ENCODE measurements at regions not wholly inside any gene's neighbourhood (a gene's known extent, or its start where the extent isn't known, plus 50 kb on each side); places are given as distances from the start of the nearest gene placed in this dataset.

DNA sequence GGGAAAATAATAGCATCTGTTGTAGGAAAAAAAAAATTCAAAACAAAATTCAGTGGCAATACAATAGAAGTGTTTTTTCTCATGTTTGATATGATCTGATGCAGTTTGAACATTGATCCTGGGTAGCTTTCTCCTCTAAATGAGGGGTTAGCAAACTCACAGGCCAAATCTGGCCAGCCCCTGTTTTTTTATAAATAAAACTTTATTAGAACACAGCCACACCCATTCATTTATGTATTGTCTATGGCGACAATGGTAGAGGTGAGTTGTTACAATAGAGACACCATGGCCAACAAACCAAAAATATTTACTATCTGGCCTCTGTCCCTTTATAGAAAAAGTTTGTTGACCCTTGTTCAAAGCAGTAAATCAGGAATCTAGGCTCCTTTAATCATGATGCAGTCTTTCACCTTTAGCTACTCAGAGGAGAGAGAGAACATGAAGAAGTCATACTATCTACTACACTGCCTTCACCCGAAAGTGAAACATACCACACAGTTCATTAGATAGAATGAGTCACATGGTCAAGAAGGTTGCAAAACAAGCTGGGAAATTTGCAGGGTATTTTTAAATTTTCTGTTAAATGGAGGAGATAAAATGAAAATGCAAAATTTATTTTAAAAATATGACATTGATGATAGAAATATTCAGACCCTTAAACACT lies 186.6 kb upstream of the MAOA start:
- no peak for DNase-seq (ENCODE audit: insufficient read length, low spot score)
- no peak for FAIRE-seq
- TF ChIP-seq POLR2A (IDR thresholded peaks at IDR 0.05; ENCODE audit: low read depth, low read length) = no peak

GRCh38 chrX:43474321-43474720 lies 181.8 kb upstream of the MAOA start:
- TF ChIP-seq POLR2A (IDR thresholded peaks at IDR 0.05; ENCODE audit: low read depth, low read length) = no peak
- FAIRE-seq = no peak
- DNase-seq (ENCODE audit: insufficient read length, low spot score) = no peak

DNA sequence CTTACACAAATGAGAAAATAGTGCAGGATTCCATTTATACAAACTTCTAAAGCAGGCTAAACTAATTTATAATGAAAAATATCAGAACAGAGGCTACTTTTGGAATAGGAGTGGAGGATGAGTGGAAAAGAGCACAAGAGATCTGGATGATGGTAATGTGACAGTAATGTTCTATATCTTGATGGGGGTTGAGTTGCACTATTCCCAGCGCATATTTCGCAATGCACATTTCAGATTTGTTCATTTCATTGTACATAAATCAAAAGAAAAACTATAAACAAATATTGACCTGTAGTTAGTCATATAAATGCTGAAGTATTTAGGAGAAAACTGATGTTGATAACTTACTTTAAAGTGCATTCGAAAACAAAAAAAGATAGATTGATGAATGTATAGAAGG lies 177.0 kb upstream of the MAOA start:
- no peak for DNase-seq (ENCODE audit: insufficient read length, low spot score)
- no peak for FAIRE-seq
- TF ChIP-seq POLR2A (IDR thresholded peaks at IDR 0.05; ENCODE audit: low read depth, low read length) = no peak

- no peak for FAIRE-seq
- no peak for DNase-seq (ENCODE audit: insufficient read length, low spot score)
- TF ChIP-seq POLR2A (IDR thresholded peaks at IDR 0.05; ENCODE audit: low read depth, low read length) = no peak
Observed at GRCh38 chrX:43479850-43480249, 176.2 kb upstream of the MAOA start.

DNA sequence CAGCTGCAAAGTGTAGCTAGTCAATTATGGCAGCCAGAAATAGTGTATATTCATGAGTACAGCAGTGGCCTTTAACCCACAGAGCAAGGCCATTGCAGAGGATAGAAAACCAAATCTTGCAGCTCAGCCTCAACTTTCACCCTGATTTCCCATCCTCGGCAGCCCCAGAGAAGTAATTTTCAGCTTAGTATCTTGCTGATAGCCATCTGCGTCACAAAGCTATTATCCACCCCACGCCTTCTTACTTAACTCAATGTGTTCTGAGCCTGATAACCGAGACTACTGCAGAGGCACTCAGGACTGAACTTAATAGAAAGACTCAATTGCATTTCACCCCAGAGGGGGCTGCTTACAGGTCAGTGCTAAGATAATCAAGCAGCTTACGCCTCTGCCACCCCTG lies 174.5 kb upstream of the MAOA start:
- no peak for FAIRE-seq
- no peak for TF ChIP-seq POLR2A (IDR thresholded peaks at IDR 0.05; ENCODE audit: low read depth, low read length)
- DNase-seq (ENCODE audit: insufficient read length, low spot score) = no peak

- no peak for FAIRE-seq
- no peak for DNase-seq (ENCODE audit: insufficient read length, low spot score)
- TF ChIP-seq POLR2A (IDR thresholded peaks at IDR 0.05; ENCODE audit: low read depth, low read length) = no peak
Observed at GRCh38 chrX:43493756-43494155, 162.3 kb upstream of the MAOA start.

GRCh38 chrX:43500246-43500645 lies 155.9 kb upstream of the MAOA start:
- no peak for TF ChIP-seq POLR2A (IDR thresholded peaks at IDR 0.05; ENCODE audit: low read depth, low read length)
- DNase-seq (ENCODE audit: insufficient read length, low spot score) (no peak), FAIRE-seq (no peak)

GRCh38 chrX:43500996-43501694 lies 155.0 kb upstream of the MAOA start:
- DNase-seq (ENCODE audit: insufficient read length, low spot score) (no peak), FAIRE-seq (no peak)

DNA sequence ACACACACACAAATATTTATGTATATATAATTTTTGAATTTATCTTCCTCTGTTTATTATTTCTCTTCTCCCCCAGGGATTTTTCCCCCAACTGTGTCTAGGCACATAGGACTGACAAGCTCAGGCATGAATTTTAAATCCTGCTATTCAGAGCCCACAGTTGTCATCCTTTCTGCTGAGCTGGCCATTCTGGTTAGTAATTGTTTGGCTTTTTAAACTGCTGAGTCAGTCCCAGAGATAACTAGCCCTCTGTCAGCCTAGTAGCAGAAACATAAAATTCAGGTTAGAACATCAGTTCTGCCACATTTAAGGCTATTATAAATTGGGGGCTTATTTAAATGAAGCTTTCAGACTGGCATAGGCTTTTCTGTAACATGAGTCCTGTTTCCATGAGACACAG lies 151.7 kb upstream of the MAOA start:
- DNase-seq (ENCODE audit: insufficient read length, low spot score) = no peak
- TF ChIP-seq POLR2A (IDR thresholded peaks at IDR 0.05; ENCODE audit: low read depth, low read length) = no peak
- no peak for FAIRE-seq

More at GRCh38 chrX:43500996-43501694, 155.0 kb upstream of the MAOA start:
- TF ChIP-seq POLR2A (IDR thresholded peaks at IDR 0.05; ENCODE audit: low read depth, low read length) = no peak

- FAIRE-seq = no peak
- no peak for DNase-seq (ENCODE audit: insufficient read length, low spot score)
- no peak for TF ChIP-seq POLR2A (IDR thresholded peaks at IDR 0.05; ENCODE audit: low read depth, low read length)
Observed at GRCh38 chrX:43505769-43506168, 150.3 kb upstream of the MAOA start.

DNA sequence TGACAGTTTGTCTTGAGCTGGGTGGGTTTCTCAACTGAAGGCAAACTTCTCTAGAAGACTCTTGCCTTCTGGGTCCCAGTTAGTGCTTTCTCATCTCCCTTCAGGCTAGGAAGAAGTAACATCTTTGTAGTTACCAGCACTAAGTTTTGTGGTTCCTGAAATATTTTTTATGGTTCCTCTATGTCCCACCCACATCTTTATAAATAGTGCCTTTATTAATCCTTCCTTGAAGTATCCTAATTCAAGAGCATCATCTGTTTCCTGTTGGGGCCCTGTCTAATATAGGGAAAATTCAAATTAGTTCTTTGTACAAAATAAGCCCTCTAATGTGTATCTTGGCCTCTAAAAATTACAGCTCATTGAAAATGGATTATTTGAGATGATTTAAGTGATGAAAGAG lies 147.4 kb upstream of the MAOA start:
- no peak for TF ChIP-seq POLR2A (IDR thresholded peaks at IDR 0.05; ENCODE audit: low read depth, low read length)
- FAIRE-seq (no peak), DNase-seq (ENCODE audit: insufficient read length, low spot score) (no peak)

DNA sequence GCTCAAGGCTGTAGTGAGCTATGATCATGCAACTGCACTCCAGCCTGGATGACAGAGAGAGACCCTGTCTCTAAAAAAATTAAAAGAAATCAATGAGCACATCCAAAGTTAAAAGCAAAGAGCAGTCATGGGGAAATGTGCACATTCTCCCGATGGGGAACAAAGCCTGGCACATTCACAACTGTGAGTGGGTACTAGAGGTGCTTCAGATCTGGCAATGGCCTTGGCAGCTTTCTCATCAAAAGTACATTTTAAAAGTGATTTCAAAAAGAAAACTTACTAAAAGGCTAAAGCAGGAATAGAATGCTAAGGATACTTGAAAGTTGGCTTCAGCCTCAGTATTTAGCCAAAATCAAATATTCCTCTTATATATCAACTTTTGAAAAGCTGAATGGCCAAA lies 145.9 kb upstream of the MAOA start:
- TF ChIP-seq POLR2A (IDR thresholded peaks at IDR 0.05; ENCODE audit: low read depth, low read length) = no peak
- DNase-seq (ENCODE audit: insufficient read length, low spot score) = no peak
- FAIRE-seq = no peak

- TF ChIP-seq POLR2A (IDR thresholded peaks at IDR 0.05; ENCODE audit: low read depth, low read length) = no peak
- no peak for DNase-seq (ENCODE audit: insufficient read length, low spot score)
- no peak for FAIRE-seq
Observed at GRCh38 chrX:43513085-43513484, 143.0 kb upstream of the MAOA start.

DNA sequence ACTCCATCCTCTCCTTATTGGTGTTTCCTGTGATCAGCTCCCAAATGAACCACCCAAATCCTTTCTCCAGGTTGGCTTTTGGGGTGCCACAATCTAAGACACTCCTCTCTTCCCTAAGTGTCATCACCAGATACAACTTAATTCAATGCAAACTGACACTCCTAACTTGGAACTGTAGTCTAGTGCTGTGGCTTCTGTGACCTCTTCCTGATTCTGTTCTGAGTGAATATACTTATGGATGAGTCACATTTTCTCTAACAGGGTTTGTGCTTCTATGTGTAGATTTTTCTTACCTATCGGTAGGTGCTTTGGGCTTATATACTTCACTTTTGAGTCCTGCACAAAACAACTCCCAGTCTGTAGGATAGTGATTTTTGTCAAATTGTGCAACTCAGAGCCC lies 141.3 kb upstream of the MAOA start:
- no peak for TF ChIP-seq POLR2A (IDR thresholded peaks at IDR 0.05; ENCODE audit: low read depth, low read length)
- FAIRE-seq (no peak), DNase-seq (ENCODE audit: insufficient read length, low spot score) (no peak)

DNA sequence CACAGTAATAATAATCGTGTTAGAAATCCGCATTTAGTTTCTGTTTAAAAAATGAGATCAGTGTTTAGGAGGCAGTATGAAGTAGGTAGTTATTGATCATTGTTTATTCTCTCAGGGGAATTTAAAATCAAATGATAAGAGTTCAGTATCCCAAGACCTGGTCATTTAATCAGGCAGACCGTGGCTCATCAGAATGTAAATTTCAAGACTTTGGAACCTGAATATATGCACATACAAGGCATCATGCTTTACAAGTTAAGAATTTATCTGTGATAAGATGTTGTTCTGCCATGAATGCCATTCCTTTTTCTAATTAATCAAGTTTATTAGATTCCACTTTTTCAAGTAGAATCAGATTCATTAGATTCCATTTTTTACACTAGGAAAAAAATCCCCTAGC lies 133.5 kb upstream of the MAOA start:
- TF ChIP-seq POLR2A (IDR thresholded peaks at IDR 0.05; ENCODE audit: low read depth, low read length) = no peak
- FAIRE-seq (no peak), DNase-seq (ENCODE audit: insufficient read length, low spot score) (no peak)

Measured in H54 (cell line).